NK-92 treated with Interleukin-12 subunit alpha and Interleukin-12 subunit beta, amount 100 ng/mL, for 24 hours (cell line): ENCODE measurements at regions not wholly inside any gene's neighbourhood (a gene's known extent, or its start where the extent isn't known, plus 50 kb on each side); places are given as distances from the start of the nearest gene placed in this dataset.
"Not testable (repeated sequence)": the region's sequence is repeated elsewhere in the genome, so short reads cannot be mapped to it uniquely, and the experiment has no call there.

Experiments used
- DNase-seq: peaks from one replicate; lab custom pipeline; 2025; lab: John Stamatoyannopoulos, UW

GRCh38 chr2:54031288-54031687 lies 60.5 kb upstream of the PSME4 start:
- not testable (repeated sequence) for DNase-seq

DNA sequence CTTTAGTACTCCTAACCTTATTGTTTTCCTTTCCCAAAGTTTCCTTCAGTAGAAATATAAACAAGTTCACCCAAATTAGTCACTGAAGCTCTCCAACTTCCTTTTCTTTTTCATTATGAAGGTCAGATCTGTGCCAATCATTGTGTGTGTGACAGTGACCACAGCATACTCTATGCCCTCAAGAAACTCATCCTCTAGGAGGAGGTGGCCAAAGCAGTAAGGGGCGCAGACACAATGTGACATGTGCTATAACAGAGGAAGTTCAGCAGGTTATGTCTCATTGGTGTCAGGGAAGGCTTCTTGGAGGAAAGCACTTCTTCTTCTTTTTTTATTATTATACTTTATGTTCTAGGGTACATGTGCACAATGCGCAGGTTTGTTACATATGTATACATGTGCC lies 60.0 kb upstream of the PSME4 start:
- DNase-seq, result no peak

GRCh38 chr2:54030396-54030741 lies 59.6 kb upstream of the PSME4 start:
- DNase-seq, result no peak

- no peak for DNase-seq
Observed at GRCh38 chr2:54029721-54030395, 59.1 kb upstream of the PSME4 start.

- DNase-seq, result not testable (repeated sequence)
Observed at GRCh38 chr2:54025463-54026075, 54.8 kb upstream of the PSME4 start.

GRCh38 chr2:54024576-54024975 lies 53.8 kb upstream of the PSME4 start:
- DNase-seq, result no peak

- no peak for DNase-seq
Observed at GRCh38 chr2:54021702-54022101, 50.9 kb upstream of the PSME4 start.

DNA sequence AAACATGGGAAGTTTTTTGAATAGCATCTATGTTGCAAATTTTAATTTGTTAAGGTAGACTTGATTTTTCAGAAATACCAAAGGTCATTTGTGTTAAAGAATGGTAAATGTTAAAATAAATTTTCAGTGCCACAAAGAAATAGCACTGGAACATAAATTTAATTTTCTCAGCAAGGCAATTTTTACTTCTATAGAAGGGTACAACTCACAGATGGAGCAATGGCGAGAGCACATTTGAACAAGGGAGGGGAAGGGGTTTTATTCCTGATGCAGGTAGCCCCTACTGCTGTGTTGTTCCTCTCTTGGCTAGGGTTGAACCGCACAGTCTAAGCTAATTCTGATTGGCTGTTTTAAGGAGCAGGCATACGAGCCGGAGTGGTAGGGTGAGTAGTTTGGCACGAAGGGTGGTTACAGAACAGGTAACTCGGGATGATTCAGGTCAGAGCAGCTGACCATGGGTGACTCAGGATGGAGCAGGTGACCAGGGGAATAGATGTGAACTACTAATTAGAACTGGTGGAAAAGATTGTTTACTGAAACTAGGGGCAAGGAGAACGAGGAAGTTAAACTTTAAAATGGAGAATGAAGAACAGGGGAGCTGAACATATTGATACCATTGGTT lies 50.1 kb upstream of the PSME4 start:
- no peak for DNase-seq
